GM18868 (cell line): ENCODE measurements at regions not wholly inside any gene's neighbourhood (a gene's known extent, or its start where the extent isn't known, plus 50 kb on each side); places are given as distances from the start of the nearest gene placed in this dataset.
"Not testable (repeated sequence)": the region's sequence is repeated elsewhere in the genome, so short reads cannot be mapped to it uniquely, and the experiment has no call there.

Source experiments
- ATAC-seq: cut with Tn5 transposase; IDR thresholded peaks from one replicate; pipeline ENCODE4 v1.9.1; 2021; ENCODE audit warnings: mild to moderate bottlenecking, moderate library complexity; ENCODE audit not compliant: unreplicated experiment

DNA sequence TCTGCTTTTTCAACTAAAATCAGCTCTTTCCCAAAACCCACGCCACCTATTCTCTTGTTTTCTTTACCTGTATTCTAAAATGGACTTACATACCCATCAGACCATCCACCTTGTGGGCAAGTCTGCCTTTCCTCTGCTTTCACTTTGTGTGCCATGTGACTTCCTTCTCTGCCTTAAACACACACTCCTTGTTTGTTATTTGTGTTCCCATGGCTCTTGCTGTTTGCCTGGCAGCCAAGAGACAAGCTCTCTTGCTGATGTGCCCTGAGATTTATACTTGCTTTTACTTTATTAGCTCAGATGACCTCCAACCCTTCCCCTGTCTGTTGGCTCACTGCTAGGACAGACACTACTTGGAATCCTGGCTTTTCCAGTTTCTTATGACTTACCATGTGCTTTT, 309.7 kb upstream of the LRRTM4 start:
- no peak for ATAC-seq

DNA sequence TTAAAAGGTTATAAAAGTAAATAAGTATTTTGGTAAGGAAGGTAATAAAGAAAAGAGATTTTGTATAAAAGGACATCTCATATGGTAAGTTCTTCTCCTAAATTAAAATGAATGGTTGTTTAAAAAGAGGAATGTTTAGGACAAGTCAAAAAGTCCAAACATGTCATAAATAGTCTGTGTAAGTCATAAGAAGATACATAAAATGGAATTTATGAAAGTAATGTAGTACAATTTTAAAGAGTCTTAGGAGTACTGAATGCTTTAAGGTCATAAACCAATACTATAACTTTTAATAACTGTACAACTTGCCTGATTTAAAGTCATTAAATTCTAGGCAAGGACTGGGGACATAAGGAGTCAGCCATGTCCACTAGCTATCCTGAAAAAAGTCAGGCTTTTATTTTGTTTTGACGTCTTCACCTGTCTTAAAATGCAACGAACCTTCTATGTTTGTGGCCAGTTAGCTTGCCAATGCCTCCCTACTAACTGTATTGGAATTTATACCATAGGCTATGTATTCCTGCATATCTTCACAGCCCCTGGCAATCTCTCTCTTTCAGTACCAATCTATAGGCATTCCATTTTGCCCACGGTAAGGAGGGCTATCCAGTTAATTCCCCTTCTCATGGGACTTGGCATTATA, 312.3 kb upstream of the LRRTM4 start:
- ATAC-seq, result no peak

DNA sequence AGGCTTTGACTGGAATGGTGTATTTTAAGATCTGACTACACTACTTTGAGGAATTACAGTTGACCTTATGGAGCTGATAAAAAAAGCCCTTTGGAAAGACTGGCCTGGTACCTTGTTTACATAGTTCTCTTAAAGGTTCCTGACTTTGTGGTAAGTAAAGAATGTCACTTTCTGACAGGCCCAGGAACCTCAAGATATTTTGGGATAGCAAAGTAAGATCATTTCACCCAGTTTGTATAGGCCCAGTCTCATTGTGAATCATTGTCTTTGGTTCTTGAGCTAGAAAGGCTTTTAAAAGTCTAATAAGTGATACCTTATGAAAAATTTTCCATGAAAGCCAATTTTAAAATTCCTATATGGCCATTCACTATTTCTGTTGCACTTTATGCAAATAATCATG, 316.3 kb upstream of the LRRTM4 start:
- no peak for ATAC-seq

DNA sequence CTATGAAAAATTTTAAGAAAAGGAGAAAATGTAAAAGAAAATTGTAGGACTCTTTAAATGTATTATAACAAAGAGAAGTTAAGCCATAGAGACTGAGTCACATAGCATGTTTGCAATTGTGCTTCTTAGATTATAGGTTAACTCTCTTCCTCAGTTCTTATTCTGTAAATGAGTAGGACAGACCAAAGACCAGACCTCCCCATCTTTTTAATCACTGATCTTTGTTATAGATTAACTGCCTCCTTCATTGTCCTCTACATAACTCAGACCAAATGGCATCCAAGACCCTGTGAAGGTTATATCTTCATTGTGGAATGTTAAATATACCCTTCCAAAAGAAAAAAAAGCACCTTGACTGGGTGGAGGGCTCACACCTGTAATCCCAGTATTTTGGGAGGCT, 316.9 kb upstream of the LRRTM4 start:
- ATAC-seq, result no peak

DNA sequence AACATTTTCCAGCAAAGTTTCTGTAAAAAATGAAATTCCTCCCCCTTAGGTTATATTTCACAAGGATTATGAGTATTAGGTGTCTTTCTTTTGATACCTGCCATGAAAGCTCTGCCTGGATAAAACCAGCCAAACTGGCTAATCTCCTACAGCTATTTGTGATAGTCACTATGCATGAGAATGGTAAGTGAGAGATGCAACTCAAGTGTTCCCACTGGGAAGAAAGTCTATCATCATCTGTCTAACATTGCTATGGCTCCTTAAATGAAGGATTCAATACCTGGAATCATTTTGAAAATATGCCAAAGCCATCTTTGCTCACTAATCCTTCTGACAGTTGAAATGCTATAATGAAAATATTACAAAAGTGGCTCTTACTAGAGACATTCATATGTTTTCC, 339.9 kb upstream of the LRRTM4 start:
- ATAC-seq, result no peak

DNA sequence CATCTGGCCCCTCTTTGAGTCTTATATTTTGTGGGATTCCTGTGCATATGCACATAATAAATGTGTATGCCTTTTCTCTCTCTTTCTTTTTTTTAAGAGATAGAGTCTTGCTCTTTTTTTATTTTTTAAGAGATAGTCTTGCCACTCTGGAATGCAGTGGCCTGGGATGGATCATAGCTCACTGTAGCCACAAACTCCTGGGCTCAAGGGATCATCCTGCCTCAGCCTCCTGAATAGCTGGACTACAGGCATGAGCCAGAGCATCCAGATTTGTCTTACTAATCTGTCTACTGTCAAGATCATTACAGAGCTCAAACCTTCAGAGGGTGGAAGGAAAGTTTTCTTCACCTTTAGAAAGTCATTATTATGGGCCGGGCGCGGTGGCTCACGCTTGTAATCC, 342.2 kb upstream of the LRRTM4 start:
- ATAC-seq, result no peak

DNA sequence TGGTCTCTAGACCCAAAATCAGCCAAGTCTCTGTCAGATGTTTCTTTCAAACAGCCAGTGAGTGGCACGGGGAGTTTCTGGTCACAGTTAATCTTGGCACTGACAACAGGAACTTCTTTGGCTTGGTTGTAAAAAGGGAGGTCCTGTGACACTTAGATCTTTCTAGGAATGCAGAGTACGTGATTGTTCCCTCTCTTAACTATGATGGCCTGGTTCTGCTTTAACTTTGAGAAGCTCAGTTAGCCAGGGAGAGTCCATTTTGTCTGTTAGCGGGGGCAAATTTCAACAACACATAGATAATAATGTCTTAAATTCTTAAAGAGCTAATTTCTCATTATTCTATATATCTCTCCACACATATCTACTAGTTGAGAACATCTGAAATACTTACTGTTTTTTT, 344.5 kb upstream of the LRRTM4 start:
- ATAC-seq, result no peak

DNA sequence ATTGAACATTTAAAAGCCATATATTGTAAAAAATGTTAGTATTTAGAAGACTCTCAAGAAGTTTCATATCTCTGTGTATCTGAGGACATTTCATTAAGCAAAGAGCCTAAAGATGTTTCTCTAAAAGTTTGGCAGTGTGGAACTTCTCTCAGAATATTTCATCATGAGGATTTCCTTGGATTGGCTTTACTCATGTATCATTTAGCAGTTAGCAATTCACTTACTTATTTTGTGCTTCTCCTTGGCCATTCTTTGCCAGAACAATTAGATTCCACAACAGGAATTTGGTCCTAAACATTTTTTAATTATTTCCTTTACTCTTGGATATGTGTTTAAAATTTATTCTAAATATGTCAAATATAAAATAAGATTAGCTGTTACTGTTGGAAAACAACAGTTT, 345.0 kb upstream of the LRRTM4 start:
- ATAC-seq, result no peak

DNA sequence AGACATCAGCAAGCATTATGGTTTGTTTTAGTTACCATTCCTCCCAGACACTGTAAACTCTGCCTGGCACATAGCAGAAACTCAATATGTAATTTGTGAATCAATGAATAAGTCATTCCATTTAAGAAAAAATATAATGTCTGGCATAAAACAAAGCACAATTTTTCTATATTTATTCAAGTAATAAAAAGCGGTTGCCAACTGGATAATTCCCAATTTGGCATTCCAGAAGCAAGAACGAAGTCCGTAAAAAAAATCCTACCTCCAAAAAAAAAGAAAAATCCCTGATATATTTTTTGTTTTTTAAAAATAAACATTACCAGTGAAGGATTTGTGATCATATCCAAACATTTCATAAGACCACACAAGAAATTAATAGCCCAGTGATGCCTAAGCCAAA, 351.3 kb upstream of the LRRTM4 start:
- no peak for ATAC-seq

DNA sequence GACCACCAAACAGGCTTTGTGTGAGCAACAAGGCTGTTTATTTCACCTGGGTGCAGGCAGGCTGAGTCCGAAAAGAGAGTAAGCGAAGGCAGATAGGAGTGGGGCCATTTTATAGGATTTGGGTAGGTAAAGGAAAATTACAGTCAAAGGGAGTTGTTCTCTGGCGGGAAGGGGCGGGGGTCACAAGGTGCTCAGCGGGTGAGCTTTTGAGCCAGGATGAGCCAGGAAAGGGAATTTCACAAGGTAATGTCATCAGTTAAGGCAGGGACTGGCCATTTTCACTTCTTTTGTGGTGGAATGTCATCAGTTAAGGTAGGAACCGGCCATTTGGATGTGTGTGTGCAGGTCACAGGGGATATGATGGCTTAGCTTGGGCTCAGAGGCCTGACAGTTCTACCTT, 378.0 kb upstream of the LRRTM4 start:
- ATAC-seq, result not testable (repeated sequence)

DNA sequence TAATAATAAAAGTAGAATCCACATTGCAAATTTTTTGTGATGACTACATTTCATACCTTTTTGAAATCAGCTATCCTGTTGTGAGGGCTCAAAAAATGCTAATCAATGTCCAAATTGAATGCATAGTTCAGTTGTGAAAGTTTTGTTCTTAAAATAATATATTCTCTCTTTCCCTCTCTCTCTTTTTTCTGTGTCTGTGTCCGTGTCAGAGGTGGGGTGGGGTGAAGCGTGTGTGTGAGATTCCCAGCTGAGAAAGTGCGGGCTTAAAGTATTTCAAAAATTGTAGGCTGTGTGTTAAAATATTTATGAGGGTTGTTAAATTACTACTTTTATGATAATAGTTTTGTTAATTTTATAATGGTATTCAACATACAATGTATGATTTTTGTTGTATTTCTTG, 388.0 kb upstream of the LRRTM4 start:
- ATAC-seq, result no peak

DNA sequence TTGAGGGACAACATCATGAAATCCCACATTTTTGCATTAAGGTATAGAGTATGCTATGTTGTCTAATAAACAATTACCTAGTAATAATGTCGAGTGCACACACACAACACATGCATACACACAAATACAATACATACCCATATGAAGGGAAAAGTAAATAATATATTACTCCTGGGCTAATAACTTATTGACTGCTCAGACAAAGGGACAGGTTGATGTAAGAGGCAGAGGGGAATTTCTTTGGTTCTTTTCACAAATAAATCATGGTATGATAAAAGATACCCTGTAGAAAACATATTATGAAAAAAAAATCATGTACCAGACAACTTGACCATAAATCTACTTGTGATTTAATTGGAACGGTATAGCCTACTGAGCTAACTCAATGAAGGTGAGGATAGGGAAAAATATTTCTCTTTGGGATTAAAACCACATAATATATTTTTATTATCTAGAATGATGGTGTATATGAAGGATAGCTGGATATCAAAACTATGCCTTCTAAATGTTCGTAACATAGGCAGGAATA, 398.7 kb upstream of the LRRTM4 start:
- no peak for ATAC-seq

DNA sequence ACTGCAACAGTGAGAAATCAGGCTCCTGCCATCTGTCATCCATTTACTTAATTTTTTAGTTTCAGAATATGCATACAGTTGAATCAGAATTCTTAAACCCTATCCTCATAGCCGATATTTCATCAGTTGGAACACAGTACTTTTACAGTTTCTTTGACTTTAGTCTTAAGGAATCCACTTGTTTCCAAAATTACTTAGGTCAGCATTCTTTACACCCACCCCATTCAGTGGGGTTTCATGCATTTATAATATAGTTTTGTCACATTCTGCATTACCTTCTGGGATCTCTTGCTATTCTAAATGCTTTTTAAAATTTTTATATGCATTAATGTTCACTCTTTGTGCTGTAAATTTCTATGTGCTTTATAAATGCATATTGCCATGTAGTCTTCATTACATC, 400.4 kb upstream of the LRRTM4 start:
- ATAC-seq, result no peak

DNA sequence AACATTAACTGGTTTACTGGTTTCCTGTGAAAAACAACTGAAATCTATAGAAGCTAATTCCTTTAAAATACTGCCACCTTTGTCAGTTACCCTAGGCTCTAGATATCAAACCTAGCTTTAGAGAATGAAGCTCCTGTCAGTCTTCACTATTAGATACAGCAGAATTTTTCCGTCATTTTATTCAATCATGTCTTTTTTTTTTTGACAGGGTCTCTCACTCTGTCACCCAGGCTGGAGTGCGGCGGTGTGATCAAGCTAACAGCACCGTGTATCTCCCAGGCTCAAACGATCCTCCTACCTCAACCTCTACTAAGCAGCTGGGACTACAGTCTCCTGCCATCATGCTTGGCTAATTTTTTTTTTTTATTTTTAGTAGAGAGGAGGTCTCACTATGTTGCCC, 415.2 kb upstream of the LRRTM4 start:
- no peak for ATAC-seq

DNA sequence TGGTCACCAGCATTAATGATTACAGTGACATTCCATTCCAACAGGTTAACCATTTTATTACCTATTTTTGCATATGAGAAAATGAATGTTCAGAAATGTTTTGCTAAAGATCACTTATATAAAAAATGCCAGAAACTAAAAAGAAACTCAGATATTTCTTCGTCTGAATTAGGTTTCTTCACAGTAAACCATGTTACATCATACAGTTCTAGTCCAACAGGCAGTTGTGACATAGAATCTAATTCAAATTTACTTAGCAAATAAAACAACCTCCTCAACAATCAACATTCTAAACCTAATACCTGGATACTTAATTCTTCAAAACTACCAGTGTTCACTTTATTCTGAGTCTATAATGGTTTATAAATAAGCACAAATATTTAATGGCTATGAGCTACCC, 416.3 kb upstream of the LRRTM4 start:
- no peak for ATAC-seq

DNA sequence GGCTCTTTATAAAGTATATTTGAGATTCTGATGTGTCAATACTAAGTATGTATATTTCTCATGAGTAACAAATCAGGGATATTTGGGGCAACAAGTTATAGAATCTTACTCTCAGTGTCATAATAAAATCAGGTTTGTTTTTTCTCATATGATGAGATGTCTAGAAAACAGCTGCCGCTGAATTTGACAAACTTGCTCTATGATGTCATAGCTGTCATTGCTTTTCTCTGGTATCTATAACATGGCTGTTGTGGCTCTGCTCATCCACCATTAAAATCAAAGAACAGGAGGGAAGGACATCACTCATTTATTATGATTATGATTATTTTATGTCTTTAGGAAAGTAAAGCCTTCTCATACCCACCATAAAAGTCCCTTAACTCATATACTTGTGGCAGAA, 417.2 kb upstream of the LRRTM4 start:
- ATAC-seq, result no peak

DNA sequence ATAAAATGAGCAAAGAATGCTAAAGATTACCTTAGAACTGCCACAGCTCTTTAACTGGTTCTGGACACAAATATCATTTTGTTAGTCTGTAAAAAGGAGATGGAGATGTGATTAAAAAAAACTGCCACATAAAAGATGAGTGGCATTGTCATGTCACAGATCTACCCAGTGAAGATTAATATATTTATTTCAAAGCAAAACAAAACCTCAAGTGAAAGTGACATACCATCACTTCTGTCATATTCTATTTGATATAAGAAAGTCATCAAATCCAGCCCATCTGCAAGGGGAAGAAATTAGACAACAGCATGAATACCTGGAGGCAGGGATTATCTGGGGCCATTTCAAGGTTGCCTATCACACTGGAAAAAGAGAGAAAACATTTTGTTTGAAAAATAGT, 417.6 kb upstream of the LRRTM4 start:
- no peak for ATAC-seq

DNA sequence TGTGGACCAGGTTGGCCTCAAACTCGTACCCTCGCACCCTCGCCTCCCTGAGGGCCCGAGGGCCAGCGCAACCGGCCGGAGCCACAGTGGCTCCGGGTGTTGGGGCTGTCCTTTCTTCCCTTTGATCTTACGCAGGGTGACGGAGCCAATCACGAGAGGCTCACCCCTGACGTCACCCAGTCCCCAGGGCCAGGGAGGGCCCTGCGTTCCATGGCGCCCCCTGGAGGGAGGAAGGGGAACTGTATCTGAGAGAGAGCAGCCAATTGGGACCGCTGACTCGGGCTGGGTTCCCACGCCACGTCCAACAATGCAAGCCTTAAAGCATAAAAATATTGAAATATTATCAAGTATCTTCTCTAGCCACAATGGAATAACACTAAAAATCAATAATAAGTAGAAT, 432.8 kb upstream of the LRRTM4 start:
- no peak for ATAC-seq

DNA sequence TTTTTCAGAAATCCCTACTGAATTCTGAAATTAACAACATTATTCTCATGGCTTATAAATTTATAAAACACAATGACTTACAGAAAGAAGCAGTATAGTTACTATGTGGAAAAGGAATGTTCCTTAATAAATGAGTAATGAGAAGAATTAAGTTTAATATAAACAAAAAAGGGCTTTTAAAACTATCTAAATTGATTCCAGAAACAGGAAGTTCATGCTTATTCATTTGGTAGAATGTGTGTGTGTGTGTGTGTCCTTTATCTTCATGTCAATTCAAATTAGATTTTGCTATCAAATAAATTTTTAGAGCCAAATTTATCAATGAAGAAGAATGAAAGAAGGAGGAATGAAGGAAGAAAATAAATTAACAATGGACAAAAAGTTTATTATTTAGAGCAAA, 440.8 kb upstream of the LRRTM4 start:
- no peak for ATAC-seq

DNA sequence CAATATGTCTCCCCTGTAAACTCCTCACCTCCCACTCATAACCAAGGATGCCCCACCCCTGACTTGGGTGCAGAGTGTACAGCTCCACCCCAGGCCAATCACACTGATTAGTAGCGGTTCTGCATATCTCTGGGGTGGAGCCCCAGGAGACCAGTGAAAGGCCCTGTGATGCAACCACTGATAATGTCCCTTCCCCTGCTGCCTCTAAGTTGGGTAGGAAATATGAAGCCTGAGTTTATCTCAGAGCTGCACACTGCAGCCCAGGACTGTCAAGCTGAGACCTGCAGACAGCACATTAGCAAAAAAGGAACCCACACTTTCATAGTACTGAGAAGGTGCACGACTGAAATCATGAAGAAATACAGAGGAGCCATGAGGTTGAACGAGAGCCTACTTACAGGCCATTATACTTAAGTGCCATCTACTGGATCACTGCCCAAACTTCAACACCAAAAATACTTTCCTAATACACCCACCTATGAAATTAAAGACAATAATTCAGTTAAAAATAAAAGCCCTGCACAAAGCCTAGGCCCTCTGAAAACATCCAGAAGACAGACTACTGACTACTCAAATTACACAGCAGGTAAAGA, 455.4 kb upstream of the LRRTM4 start:
- ATAC-seq, result no peak

DNA sequence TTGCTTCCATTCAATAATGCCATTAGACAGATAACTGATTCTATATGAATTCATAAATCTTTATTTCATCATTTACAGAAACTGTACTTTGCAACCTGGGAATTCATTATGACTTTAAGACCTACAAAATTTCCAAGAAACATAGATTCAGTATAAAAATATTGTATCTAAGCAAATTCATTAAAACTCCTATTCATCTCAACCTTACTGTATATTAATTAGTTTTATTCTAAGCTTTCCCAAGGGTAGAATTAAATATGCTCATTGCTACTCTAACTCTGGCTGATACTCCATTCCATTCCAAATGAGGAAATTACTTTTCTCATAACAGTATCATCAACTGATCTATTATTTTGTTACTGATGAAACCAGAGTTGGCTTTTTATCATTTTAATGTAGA, 473.0 kb upstream of the LRRTM4 start:
- ATAC-seq, result no peak

DNA sequence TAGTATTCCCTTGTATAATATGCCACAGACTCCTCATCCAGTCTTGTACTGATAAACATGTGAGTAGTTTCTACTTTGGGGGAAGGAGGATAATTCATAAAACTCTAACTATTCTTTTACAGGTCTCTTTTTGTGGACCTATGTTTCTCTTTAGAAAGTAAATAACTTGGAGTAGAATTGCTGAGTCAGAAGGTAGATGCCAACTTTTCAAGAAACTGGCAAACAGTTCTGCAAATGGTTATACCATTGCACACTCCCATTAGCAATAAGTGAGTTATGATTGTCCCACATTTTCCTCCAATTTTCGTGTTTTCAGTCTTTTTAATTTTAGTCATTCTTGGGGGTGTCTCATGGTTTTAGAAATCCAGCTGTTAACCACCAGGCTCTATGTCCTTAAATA, 477.2 kb upstream of the LRRTM4 start:
- ATAC-seq, result no peak

DNA sequence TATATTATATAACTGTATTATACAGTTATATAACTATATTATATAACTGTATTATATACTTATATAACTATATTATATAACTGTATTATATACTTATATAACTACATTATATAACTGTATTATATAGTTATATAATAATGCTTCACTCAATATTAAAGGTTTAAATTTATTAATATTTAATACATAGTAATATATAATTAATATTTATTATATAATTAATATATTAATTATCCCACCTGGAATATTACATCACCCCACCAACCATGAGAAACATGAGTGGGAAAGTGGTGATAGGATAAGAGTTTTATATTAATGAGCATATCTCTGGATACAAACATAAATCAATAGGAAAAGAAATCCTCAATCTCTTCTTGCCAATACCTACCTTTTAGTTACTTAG, 487.1 kb upstream of the LRRTM4 start:
- no peak for ATAC-seq
